CD1c-positive myeloid dendritic cell (primary cell): ENCODE measurements at regions not wholly inside any gene's neighbourhood (a gene's known extent, or its start where the extent isn't known, plus 50 kb on each side); places are given as distances from the start of the nearest gene placed in this dataset.
A peak's percentile ranks its signal among the peaks of the same experiment; 100 is the strongest.
"Not testable (repeated sequence)": the region's sequence is repeated elsewhere in the genome, so short reads cannot be mapped to it uniquely, and the experiment has no call there.

Experiments
- DNase-seq: peaks from one replicate; pipeline ENCODE4 v3.0.0-alpha.2; 2016; ENCODE audit errors: extremely low spot score

DNA sequence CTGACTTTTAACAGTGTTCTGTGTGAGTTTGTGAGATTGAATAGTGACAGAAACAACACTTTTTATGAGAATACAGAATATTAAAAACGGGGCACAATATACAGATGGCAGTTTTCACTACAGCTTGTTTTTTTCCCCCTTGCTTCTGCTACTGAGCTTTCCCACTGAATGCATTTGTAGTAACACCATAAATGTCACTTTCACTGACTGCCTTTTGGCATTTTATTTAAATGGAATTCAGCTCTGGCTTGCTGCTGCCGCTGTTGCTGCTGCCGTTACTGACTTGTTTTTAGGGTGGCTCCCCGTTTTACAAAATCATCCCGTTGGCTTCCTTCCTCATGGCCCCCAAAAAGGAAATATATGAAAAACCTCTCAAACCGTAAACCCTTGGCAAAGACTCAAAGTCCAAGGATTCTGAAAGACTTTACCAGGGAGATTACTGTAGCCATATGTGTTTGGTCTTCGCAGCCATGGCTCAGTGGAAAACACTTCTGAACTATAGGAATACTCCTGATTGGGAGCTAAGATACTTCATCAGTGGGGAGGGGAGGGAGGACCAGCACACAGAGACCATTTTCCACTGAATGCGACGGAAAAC is 151.0 kb downstream of the NUF2 start:
- DNase-seq, result no peak

DNA sequence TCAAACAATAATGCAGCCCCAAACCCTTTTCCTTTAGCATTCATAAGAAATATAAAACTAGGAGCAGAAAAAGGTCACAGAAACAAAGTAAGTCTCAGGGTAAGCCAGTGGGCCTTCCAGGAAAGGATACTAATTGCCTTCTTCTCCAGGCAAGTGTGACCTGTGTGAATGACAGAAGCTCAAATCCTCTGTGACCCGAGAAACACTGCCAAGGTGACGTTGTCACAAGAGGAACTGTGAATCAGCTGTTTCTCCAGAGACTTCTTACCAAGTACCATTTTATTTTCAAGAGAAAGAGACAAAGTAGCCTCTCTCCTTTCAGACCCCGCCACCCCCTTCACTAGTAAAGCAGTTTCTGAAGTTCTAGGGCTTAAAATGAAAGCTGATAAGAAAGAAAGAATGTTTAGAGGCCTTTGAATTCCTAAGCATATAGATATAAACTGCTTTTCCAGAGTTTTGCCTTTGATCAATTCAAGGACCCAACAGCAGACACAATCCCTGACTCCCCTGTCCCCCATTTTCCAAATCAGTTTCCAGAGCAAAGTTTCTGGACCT is 155.6 kb downstream of the NUF2 start:
- DNase-seq, result no peak

DNA sequence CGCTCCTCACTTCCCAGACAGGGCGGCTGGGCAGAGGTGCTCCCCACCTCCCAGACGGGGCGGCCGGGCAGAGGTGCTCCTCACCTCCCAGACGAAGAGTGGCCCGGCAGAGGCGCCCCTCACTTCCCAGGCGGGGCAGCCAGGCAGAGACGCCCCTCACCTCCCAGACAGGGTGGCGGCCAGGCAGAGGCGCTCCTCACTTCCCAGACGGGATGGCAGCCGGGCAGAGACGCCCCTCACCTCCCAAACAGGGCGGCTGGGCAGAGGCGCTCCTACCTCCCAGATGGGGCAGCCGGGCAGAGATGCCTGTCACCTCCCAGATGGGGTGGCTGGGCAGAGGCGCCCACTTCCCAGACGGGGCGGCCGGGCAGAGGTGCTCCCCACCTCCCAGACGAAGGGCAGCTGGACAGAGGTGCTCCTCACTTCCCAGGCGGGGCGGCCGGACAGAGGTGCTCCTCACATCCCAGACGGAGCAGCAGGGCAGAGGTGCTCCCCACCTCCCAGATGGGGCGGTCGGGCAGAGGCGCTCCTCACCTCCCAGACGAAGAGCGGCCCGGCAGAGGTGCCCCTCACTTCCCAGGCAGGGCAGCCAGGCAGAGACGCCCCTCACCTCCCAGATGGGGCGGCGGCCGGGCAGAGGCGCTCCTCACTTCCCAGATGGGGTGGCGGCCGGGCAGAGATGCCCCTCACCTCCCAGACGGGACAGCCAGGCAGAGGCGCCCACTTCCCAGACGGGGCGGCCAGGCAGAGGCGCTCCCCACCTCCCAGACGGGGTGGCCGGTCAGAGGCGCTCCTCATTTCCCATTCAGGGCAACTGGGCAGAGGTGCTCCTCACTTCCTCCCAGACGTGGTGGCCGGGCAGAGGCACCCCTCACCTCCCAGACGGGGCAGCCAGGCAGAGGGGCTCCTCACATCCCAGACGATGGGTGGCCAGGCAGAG is 176.9 kb downstream of the NUF2 start:
- DNase-seq, result not testable (repeated sequence)

DNA sequence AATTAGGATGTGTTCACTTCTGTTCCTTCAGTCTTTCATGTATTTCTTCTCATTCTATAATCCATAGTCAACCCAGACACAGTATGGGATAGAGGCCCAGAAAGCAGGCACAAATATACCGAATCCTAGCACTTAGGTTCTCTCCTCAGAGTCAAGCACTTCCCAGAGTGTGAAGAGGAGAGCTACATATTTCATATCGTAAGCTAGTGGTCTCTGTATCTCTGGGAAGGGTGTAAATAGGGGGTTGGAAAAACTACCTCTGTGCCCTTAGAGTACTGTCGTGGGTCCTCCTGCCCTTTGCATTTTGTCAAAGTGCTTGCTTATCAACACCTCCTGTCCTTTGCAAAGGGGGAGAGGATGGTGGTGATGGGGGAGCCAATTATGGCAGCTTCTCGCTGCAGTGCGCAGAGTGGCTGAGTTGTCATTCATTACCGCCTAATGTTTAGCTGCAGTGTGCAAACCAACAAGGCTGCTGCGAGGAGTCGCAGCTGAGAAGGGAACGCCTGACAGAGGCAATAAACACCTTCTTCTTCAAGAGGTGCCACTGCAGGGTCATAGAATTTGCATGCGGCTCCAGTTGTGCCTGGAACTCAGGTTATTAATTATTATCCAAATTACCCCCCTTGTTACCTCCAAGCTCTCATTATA is 182.7 kb downstream of the NUF2 start:
- no peak for DNase-seq

DNA sequence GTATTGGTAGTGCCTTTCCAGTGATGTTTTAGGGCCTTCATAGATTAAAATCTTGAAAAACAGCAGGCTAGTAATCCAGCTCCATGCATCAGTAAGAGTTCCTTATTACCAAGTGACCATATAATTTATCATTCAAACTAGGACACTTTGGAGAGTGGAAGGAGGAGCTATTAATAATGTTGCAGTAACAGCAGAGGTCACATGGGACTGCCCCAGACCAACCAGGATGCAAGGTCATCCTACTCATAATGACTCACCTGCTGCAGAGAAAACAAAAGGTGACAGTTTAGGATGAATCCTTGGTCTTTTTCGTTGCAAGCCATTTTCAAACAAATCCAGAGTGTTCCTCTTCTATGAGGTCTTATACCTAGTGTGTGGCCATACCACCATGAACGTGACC is 187.4 kb downstream of the NUF2 start:
- no peak for DNase-seq

DNA sequence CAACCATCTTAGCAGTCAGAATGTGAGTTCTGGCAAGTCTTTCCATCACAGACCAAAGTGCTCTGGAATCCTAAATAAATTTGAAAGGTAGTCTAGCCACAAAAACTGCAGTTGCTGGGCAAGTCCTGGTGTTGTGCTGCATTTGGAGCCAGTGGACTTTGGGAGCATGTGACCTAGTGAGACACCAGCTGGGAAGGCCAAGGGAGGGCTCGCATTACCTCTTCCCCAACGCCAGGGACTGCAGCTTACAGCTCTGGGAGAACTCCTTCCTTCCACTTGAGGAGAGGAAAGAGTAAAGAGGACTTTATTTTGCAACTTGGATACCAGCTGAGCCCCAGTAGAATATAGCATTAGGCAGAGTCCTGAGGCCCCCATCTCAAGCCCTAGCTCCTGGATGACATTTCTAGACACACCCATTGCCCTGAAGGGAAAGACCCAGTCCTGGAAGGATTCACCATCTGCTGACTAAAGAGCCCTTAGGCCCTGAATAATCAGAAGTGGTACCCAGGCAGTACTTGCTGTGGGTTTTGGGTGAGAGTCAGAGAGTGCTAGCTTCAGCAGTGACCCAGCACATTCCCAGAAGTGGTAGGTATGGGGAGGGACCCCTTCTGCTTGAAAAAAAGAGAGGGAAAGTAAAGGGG is 190.7 kb downstream of the NUF2 start:
- no peak for DNase-seq

- no peak for DNase-seq
Observed at GRCh38 chr1:163523375-163524029, 201.7 kb downstream of the NUF2 start.

GRCh38 chr1:163528710-163529348 is 207.1 kb downstream of the NUF2 start:
- peak; percentile 8 for DNase-seq

DNA sequence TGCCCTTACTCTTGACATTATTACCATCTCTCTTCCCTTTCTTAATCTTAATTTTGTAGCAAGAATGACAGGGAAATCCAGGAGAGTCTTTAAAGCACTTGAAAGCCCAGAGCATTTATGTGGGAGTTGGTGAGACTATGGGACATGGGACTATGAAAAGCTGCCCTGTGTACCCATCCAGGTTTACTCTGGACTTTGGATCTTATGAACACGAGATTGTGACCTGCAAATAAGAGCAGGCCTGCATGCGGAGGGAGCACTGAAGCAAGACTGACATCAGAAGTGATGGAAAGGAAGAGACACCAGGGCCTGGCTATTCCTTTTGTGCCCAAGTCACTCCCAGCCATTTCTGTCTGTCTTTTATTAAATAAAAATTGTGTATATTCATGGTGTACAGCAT is 209.6 kb downstream of the NUF2 start:
- DNase-seq, result no peak

GRCh38 chr1:163535401-163535800 is 213.6 kb downstream of the NUF2 start:
- no peak for DNase-seq

GRCh38 chr1:163535807-163536206 is 214.1 kb downstream of the NUF2 start:
- DNase-seq, result no peak

GRCh38 chr1:163537809-163538208 is 216.1 kb downstream of the NUF2 start:
- no peak for DNase-seq

DNA sequence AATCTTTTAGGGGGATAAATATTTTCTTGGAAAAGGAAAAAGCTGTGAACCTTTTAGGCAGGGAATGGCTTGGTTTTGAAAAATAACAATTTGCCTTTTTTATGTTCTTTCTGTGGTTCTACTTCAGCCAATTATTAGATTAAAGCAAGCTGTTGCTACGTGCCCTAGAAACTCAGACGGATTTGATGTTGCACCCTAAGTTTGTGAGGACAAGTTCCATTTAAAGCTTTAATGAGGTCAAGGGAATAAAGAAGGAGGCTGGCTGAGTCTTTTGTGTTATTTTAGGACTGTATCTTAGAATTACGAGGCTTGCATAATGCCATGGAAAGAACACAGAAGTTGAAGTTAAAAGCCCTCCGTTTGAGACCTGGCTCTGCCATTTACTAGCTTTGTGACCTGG is 216.9 kb downstream of the NUF2 start:
- no peak for DNase-seq

DNA sequence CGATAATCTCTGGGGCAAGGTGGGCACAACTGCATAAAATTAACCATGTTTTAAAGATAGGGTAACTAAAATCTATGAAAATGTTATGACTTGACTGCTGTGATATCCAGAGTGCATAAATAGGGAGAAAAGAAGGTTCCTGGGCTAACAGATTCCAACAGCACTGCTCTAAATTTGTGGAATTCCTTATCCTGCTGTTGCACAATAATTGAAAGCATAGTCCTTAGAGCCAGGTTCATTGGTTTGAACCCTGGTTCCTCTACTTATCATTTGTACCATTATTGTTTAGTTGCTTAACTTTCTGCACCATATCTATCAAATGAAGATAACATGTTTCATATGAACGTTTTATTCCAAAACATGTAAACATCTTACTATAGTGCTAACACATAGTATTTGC is 219.0 kb downstream of the NUF2 start:
- DNase-seq, result no peak

GRCh38 chr1:163544441-163544840 is 222.7 kb downstream of the NUF2 start:
- DNase-seq, result no peak

DNA sequence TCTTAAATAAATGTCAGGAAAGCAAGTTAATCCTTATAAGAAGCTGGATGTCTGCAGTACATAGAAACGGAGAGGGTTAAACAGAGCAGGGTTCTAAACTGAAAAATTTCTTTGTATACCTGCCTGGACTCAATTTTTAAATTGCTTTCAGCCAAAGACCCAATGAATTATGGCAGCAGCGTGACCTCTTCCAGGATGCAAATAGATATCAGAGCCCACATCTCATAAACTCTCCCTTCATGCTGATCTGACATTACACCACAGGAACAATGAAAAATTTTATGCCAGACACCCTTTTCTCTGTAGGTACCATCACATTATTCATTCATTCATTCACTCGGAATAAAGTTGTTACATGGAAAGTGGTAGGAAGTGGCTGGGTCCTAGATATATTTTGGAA is 236.4 kb downstream of the NUF2 start:
- DNase-seq, result no peak

GRCh38 chr1:163561580-163562295 is 240.0 kb downstream of the NUF2 start:
- DNase-seq, result no peak

DNA sequence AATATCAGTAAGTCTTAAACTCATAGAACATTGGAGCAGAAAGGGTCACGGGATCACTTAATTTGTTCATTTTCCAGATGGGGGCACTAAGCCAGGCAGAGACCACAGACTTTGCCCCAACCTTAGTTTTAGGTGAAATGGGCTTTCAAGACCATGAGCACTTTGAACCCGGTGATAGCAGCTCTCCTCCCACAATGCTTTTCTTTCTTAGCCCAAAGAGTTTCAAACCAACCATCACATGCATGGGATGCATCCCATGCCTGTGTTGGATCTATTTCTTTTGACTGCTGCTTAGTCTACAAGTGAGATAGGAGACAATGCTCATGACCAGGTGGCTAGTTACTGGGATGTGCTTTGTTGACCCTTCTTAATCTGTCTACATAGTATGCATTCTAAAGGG is 240.6 kb downstream of the NUF2 start:
- DNase-seq, result no peak

GRCh38 chr1:163565166-163565565 is 243.4 kb downstream of the NUF2 start:
- no peak for DNase-seq

GRCh38 chr1:163570071-163570470 is 248.3 kb downstream of the NUF2 start:
- no peak for DNase-seq
